NCI-H69 (cell line): ENCODE measurements at regions not wholly inside any gene's neighbourhood (a gene's known extent, or its start where the extent isn't known, plus 50 kb on each side); places are given as distances from the start of the nearest gene placed in this dataset.
"Not testable (repeated sequence)": the region's sequence is repeated elsewhere in the genome, so short reads cannot be mapped to it uniquely, and the experiment has no call there.

ENCODE experiments used
- DNase-seq: peaks from one replicate; lab custom pipeline; 2025; lab: John Stamatoyannopoulos, UW

GRCh38 chr4:132094017-132094416, 1055.1 kb upstream of the PCDH10 start:
- DNase-seq: no peak

DNA sequence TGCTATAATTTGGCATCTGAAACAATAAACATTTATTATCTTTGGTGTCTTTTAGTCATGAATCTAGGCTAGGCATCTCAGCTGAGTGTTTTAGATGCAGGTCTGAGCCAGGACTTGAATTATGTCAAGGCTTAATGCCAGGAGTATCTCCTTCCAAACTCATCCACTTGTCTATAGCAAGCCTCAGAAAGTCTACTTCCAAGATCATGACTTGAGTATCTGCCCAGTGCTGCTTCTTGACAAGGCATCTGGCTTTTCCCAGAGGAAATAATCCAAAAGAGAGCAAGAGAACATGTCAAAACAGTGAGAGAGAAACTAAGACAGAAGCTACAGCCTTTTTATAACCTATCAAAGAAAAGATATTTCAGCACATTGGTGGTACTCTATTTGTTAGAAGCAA, 1052.1 kb upstream of the PCDH10 start:
- no peak for DNase-seq

DNA sequence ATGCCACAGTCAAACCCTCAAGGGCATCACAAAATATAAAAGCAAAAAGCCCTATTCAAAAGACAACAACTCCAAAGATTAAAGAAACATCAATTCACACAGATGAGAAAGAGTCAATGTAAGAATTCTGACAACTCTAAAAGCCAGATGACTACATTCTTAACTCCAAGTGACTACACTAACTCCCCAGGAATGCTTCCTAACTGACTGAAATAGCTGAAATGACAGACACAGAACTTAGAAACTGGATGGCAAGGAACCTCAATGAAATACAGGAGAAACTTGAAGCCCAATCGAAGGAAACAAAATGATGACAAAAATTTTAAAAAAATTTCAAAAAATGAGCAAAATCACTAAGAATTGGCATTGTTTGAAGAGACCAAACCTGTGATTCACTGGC, 1047.6 kb upstream of the PCDH10 start:
- no peak for DNase-seq

DNA sequence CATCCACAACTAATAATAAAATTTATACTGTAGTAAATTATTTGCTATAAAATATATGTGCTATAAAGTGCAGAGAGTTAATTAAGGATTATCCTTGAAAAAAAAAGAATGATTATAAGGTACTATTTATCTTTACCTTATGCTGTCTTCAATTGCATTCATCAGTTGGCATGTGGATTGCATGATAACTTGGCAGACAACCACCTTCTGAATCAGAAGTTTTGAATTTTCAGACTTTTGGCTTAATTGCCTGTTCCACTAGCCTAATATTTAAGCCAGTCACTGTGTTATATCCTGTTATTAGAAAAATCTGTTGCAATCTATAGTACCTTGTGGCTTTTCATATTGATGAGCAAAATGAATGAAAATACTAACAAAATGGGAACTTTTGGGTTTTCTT, 1040.3 kb upstream of the PCDH10 start:
- no peak for DNase-seq

DNA sequence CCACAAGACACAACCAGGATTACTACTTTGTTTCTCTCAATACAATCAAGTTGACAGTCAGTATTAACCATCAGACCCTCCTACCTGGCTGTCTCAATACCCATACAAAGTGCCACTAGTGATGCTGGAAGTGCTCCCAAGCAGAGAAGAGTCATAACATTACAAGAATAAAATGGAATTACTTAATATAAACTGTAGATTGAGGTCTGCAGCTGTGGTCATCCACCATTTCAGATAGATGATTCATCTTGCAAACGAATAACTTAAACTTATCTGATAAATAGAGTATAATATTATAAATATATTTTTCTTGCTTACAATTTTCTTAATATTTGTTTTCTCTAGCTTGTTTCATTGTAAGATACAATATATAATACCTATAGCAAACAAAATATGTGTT, 1034.2 kb upstream of the PCDH10 start:
- DNase-seq: no peak

- not testable (repeated sequence) for DNase-seq
These were observed 1026.4 kb upstream of the PCDH10 start for GRCh38 chr4:132122741-132123140.

DNA sequence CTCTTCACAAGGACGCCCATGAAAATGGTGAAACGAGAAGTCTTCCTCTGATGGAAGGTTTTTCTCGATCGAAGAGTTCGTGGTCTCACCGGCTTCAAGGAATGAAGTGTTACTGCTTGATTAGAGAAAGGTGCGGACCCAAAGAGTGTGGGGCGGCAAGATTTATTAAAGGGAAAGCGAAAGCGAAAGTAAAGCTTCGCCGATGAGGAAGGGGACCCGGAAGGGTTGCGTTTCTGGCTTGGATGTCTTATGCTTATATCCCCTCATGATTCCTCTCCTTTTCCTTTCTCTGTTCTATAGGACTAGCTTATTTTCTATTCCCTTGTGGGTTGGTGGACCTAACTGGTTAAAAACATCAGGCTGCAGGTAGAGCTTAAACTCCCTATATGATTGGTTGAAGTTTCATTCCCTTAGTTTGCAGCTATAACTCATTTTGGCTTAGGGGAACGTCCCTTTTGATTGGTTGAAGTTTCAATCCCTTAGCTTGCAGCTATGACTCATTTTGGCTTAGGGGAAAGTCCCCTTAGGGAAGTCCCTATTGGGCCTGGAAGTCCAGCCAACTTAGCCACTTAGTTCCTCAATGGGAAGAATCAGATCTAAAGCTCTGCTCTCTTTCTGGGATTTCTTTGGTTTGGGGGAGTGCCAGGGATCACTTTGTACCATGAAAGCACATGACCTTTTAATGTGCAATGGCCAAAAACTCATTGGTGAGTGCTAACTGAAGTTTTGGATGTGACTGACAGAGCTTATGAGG, 1025.0 kb upstream of the PCDH10 start:
- DNase-seq: no peak

DNA sequence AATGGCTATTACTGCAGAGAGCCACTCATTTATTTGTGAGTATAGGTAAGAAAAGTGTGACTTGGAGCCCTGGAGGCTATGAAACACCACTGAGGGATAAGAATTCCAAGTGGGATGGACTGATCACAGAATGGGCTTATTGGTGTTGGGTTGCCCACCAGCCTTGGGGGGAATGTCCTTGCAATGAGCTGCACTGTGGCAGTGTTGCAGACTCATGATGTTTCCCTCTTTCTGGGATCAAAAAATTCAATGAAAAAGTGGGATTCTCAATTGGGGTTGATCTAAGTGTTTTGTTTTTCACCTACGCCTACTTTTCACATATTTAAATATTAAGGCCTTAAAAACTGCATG, 1024.5 kb upstream of the PCDH10 start:
- no peak for DNase-seq

DNA sequence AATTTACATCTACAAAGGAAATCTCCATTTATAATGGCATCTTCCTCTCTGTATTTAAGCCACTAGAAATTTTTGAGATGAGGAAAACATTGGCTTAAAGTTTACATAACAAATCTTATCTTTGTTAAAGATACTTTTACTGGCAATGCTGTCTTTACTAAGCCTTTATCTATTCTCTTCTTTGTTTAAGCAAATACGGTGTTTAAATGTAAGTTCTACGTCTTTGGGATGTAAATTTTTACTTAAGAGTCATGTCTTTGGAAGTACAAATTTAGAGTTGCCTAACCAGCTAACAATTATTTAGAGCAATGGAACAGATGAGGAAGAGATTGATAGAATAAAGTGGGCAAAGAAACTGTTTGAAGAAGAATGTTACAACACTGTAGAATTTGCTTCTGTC, 1024.0 kb upstream of the PCDH10 start:
- DNase-seq: no peak

DNA sequence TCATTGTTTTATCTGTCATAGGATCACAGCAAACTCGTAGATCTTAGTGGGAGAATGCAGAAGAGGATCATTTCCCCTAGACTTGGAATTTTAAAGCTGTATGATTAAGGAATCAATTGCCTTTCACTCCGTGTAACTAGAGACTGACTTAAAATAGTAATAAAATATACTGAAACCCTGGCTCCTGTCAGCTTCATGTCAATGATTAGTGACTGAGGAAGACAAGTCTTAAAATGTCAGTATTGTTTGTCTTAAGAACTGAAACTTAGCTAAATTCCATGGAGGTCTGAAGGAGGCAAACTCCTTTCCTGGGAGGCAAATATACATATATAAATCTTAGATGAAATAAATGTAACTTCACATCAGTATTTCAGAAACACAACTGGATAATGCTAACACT, 1016.7 kb upstream of the PCDH10 start:
- DNase-seq: no peak

DNA sequence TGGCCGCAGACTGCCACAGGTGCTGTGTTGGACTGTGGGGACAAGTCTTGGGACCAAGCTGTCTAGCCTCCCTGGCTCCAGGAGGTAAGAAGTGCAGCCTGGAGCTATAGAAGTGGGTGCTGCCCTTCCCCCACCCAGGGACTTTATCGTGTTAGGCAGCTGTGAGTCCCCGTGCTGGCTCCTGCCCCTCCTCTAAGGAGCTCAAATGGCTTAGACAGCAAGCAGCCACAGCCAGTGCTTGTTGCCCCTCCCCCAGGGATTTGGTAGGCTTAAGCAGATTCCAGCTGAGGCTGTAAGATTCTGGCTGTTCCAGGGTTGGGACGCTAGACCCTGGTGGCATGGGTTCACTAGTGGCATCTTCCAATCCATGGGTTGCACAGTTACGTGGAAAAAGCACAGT, 979.4 kb upstream of the PCDH10 start:
- DNase-seq: no peak

DNA sequence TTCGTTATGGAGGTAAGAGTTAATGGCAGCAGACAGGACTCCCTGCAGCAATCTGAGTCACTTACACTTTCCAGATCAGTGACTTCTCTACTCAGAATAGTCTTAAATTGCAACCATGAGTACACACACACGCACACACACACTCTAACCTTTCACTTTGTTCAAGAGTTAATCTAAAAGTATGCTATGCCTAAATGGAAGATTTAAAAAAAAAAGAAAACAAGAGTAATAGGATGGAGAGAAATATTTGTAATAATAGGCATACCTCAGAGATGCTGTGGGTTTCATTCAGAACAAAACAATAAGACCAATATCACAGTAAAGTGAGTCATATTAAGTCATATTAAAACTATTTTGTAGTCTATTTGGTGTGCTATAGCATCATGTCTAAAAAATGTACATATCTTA, 969.1 kb upstream of the PCDH10 start:
- no peak for DNase-seq

GRCh38 chr4:132195176-132195575, 953.9 kb upstream of the PCDH10 start:
- DNase-seq: no peak

- no peak for DNase-seq
These were observed 945.5 kb upstream of the PCDH10 start for GRCh38 chr4:132203618-132204017.

- DNase-seq: no peak
These were observed 934.6 kb upstream of the PCDH10 start for GRCh38 chr4:132214519-132214918.

GRCh38 chr4:132218406-132218805, 930.7 kb upstream of the PCDH10 start:
- DNase-seq: no peak

DNA sequence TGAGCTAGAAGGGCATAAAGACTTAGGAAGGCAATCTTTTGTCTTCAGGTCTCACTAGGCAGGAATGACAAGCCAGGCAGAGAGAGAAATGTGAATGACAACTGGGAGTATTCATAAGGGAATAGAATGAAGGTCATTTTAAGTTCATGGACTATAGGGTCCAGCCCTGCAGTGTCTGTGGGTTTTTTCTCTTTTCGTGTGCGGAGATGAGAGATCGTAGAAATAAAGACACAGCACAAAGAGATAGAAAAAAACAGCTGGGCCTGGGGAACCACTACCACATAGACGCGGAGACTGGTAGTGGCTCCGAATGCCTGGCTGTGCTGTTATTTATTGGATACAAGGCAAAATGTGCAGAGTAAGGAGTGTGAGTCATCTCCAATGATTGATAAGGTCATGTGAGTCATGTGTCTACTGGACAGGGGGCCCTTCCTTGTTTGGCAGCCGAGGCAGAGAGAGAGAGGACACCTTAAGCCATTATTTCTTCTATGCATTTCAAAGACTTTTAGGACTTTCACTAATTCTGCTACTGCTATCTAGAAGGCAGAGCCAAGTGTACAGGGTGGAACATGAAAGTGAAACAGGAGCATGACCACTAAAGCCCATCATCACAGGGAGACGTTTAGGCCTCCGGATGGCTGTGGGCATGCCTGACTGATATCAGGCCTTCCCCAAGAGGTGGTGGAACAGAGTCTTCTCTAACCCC, 921.8 kb upstream of the PCDH10 start:
- DNase-seq: no peak

GRCh38 chr4:132227857-132228165, 921.3 kb upstream of the PCDH10 start:
- DNase-seq: not testable (repeated sequence)

GRCh38 chr4:132228676-132229075, 920.4 kb upstream of the PCDH10 start:
- DNase-seq: no peak

GRCh38 chr4:132230025-132230424, 919.1 kb upstream of the PCDH10 start:
- no peak for DNase-seq

DNA sequence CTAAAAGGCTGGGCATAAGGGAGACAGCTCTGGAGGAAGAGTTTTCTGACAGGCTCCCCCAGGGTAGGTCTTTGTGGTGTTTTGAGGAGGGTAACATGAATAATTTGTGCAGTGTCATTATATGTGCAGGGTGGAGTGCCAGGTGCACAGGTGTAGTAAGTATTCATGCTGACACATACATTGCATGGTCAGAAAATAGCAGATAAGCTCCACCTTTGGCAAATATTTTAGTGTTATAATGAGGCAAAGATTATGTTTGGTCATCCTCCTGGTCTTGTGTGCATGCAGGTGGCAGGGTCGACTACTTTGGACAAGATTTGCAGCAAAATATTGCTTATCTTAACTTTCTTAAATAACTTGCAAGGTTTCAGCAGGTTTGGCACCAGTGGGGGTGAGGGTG, 910.4 kb upstream of the PCDH10 start:
- peak; percentile 70 for DNase-seq

DNA sequence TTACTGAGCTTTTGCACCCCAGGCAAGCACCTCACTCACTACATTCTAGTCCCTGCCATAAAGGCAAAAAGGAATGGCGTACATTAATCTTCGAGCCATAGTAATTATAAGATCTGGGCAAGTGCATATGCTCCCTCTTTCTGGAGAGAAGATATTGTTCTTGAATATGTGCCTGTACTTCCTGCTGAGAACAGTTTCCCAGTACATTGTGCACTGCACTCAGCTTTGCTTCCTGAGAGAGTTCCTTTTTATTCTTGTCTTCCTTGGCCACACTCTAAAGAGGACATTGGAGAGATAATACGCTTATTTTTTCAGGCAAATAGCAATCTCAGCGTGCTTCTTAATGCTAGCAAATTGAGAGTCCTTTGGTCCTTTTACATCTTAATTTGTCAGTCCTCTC, 909.0 kb upstream of the PCDH10 start:
- peak; percentile 65 for DNase-seq

GRCh38 chr4:132245319-132245718, 903.8 kb upstream of the PCDH10 start:
- peak; percentile 78 for DNase-seq

- no peak for DNase-seq
These were observed 884.9 kb upstream of the PCDH10 start for GRCh38 chr4:132264176-132264575.
